SK-N-SH treated with all-trans-retinoic acid at 6 μM for 48 hours (cell line): ENCODE measurements at regions not wholly inside any gene's neighbourhood (a gene's known extent, or its start where the extent isn't known, plus 50 kb on each side); places are given as distances from the start of the nearest gene placed in this dataset.

Experiments used
- ATAC-seq: fragments of 200-7000 bp; cut with Tn5 transposase; 3 replicates; pipeline ENCODE4 v1.9.1; 2020; ENCODE audit warnings: mild to moderate bottlenecking, moderate library complexity
- ARNTL ChIP-seq: fragments of 450-650 bp; formaldehyde crosslinking; IDR thresholded peaks from 2 replicates; pipeline ENCODE4 v1.5.0; 2020; ENCODE audit warnings: low read depth, mild to moderate bottlenecking, moderate library complexity, borderline replicate concordance
- BACH2 ChIP-seq: fragments of 250-450 bp; sonication (Bioruptor Pico); IDR thresholded peaks from 2 replicates; pipeline ENCODE4 v1.9.0; 2021; ENCODE audit warnings: mild to moderate bottlenecking, borderline replicate concordance
- CREB5 ChIP-seq: fragments of 250-450 bp; sonication (Bioruptor Pico); IDR thresholded peaks from 2 replicates; pipeline ENCODE4 v1.5.1; 2020; ENCODE audit warnings: low read depth, mild to moderate bottlenecking, moderate library complexity
- CSRNP3 ChIP-seq: fragments of 250-450 bp; sonication (Bioruptor Pico); IDR thresholded peaks from 2 replicates; pipeline ENCODE4 v1.5.1; 2021; ENCODE audit warnings: mild to moderate bottlenecking, moderate library complexity
- ESRRG ChIP-seq: fragments of 250-450 bp; sonication (Bioruptor Pico); IDR thresholded peaks from 2 replicates; pipeline ENCODE4 v1.6.1; 2021; ENCODE audit warnings: mild to moderate bottlenecking
- GLIS3 ChIP-seq: fragments of 250-450 bp; sonication (Bioruptor Pico); IDR thresholded peaks from 2 replicates; pipeline ENCODE4 v1.5.0; 2020; ENCODE audit warnings: mild to moderate bottlenecking, moderate library complexity
- ISL1 ChIP-seq: fragments of 250-450 bp; sonication (Bioruptor Pico); IDR thresholded peaks from 2 replicates; pipeline ENCODE4 v2.1.2; 2022; ENCODE audit warnings: mild to moderate bottlenecking, moderate library complexity
- OSR1 ChIP-seq: fragments of 250-450 bp; sonication (Bioruptor Pico); IDR thresholded peaks from 2 replicates; pipeline ENCODE4 v1.8.0; 2022; ENCODE audit warnings: moderate library complexity, mild to moderate bottlenecking, inconsistent platforms
- PATZ1 ChIP-seq: fragments of 250-450 bp; sonication (Bioruptor Pico); IDR thresholded peaks from 2 replicates; pipeline ENCODE4 v1.8.0; 2020; ENCODE audit warnings: mild to moderate bottlenecking, moderate library complexity, borderline replicate concordance
- POU6F1 ChIP-seq: fragments of 250-450 bp; sonication (Bioruptor Pico); IDR thresholded peaks from 2 replicates; pipeline ENCODE4 v1.8.0; 2021; ENCODE audit warnings: low read depth, mild to moderate bottlenecking, moderate library complexity, borderline replicate concordance
- PPARA ChIP-seq: fragments of 250-450 bp; sonication (Bioruptor Pico); IDR thresholded peaks from 2 replicates; pipeline ENCODE4 v1.5.0; 2020; ENCODE audit warnings: mild to moderate bottlenecking, borderline replicate concordance
- RARB ChIP-seq: fragments of 250-450 bp; sonication (Bioruptor Pico); IDR thresholded peaks from 2 replicates; pipeline ENCODE4 v1.8.0; 2021; ENCODE audit warnings: mild to moderate bottlenecking, moderate library complexity
- SNAI2 ChIP-seq: fragments of 250-450 bp; sonication (Bioruptor Pico); IDR thresholded peaks from 2 replicates; pipeline ENCODE4 v1.5.0; 2020; ENCODE audit warnings: mild to moderate bottlenecking, moderate library complexity
- TCF4 ChIP-seq: fragments of 250-450 bp; sonication (Bioruptor Pico); IDR thresholded peaks from 2 replicates; pipeline ENCODE4 v1.8.0; 2021; ENCODE audit warnings: mild to moderate bottlenecking, moderate library complexity, borderline replicate concordance
- TOX ChIP-seq: fragments of 250-450 bp; sonication (Bioruptor Pico); IDR thresholded peaks from 2 replicates; pipeline ENCODE4 v1.8.0; 2021; ENCODE audit warnings: mild to moderate bottlenecking, moderate library complexity, borderline replicate concordance
- TSHZ2 ChIP-seq: fragments of 250-450 bp; sonication (Bioruptor Pico); IDR thresholded peaks from 2 replicates; pipeline ENCODE4 v1.5.0; 2020; ENCODE audit warnings: mild to moderate bottlenecking, moderate library complexity
- ZFP3 ChIP-seq: fragments of 250-450 bp; sonication (Bioruptor Pico); IDR thresholded peaks from 2 replicates; pipeline ENCODE4 v1.5.0; 2020; ENCODE audit warnings: mild to moderate bottlenecking, moderate library complexity
- ZFP30 ChIP-seq: fragments of 450-650 bp; formaldehyde crosslinking; IDR thresholded peaks from 2 replicates; pipeline ENCODE4 v1.5.0; 2022; ENCODE audit warnings: mild to moderate bottlenecking, moderate library complexity
- ZNF565 ChIP-seq: fragments of 450-650 bp; formaldehyde crosslinking; conservative IDR thresholded peaks from 2 replicates; pipeline ENCODE4 v1.5.0; 2020; ENCODE audit warnings: low read depth, mild to moderate bottlenecking, moderate library complexity
- ZNF8 ChIP-seq: fragments of 450-650 bp; formaldehyde crosslinking; IDR thresholded peaks from 2 replicates; pipeline ENCODE4 v1.5.0; 2020; ENCODE audit warnings: mild to moderate bottlenecking, moderate library complexity

- peak; percentile 63; the same call in 1 of the 3 replicates for ATAC-seq
- TF ChIP-seq ZFP30 (CRISPR knock-in tag) (no peak), CREB5 (CRISPR knock-in tag) (no peak), POU6F1 (CRISPR knock-in tag) (no peak), TSHZ2 (CRISPR knock-in tag) (no peak), OSR1 (no peak), ZNF8 (CRISPR knock-in tag) (no peak), ARNTL (CRISPR knock-in tag) (no peak), TOX (CRISPR knock-in tag) (no peak), CSRNP3 (CRISPR knock-in tag) (no peak), TCF4 (no peak), SNAI2 (no peak), ESRRG (CRISPR knock-in tag) (no peak), PATZ1 (no peak), BACH2 (CRISPR knock-in tag) (no peak), ZFP3 (CRISPR knock-in tag) (no peak), PPARA (CRISPR knock-in tag) (no peak), ISL1 (CRISPR knock-in tag) (no peak), GLIS3 (CRISPR knock-in tag) (no peak), RARB (CRISPR knock-in tag) (no peak)
- TF ChIP-seq, all 23 proteins: peak for 0
Measured at GRCh38 chr13:53201454-53202225, 173.0 kb downstream of the OLFM4 start.

GRCh38 chr13:53204598-53204997, 176.0 kb downstream of the OLFM4 start:
- TF ChIP-seq ARNTL (CRISPR knock-in tag), result no peak
- TF ChIP-seq CSRNP3 (CRISPR knock-in tag), result no peak
- no peak for TF ChIP-seq RARB (CRISPR knock-in tag)
- TF ChIP-seq ZNF565, result no peak
- no peak for ATAC-seq
